MM.1S (cell line): ENCODE measurements at regions not wholly inside any gene's neighbourhood (a gene's known extent, or its start where the extent isn't known, plus 50 kb on each side); places are given as distances from the start of the nearest gene placed in this dataset.

ENCODE experiments used
- EZH2 ChIP-seq: fragments of 300-600 bp; sonication (generic); optimal IDR thresholded peaks from 2 replicates; pipeline ENCODE3; 2017; ENCODE audit warnings: low read depth, mild to moderate bottlenecking, antibody characterized with exemption, low read length, mixed read lengths
- TF ChIP-seq, protein P1 (sequence below): fragments of 300-600 bp; sonication (generic); IDR thresholded peaks from 2 replicates; pipeline ENCODE4 v1.5.1; 2016; ENCODE audit warnings: antibody characterized with exemption, low read length, mixed read lengths

DNA sequence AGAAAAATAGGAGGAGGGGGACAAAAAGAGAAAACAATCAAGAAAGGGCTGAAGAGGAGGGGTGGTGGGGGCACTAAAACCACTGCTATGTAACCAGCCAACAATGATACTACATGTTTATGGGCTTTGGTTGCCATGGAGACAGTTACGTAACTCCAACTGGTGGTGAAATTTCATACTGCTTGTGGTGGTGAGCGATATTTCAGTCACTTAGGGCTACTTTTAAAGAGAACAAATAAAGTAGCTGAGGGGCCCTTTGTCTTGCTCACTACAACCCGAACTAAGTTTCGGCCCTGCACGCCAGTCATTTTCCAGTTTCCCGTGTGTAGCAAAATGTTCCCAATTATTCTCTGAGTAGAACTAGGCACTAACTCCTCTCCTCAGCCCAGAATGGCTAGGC is 275.2 kb upstream of the EDA2R start:
- TF ChIP-seq, protein P1, sequence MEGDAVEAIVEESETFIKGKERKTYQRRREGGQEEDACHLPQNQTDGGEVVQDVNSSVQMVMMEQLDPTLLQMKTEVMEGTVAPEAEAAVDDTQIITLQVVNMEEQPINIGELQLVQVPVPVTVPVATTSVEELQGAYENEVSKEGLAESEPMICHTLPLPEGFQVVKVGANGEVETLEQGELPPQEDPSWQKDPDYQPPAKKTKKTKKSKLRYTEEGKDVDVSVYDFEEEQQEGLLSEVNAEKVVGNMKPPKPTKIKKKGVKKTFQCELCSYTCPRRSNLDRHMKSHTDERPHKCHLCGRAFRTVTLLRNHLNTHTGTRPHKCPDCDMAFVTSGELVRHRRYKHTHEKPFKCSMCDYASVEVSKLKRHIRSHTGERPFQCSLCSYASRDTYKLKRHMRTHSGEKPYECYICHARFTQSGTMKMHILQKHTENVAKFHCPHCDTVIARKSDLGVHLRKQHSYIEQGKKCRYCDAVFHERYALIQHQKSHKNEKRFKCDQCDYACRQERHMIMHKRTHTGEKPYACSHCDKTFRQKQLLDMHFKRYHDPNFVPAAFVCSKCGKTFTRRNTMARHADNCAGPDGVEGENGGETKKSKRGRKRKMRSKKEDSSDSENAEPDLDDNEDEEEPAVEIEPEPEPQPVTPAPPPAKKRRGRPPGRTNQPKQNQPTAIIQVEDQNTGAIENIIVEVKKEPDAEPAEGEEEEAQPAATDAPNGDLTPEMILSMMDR = no peak
- no peak for TF ChIP-seq EZH2
